Epithelial cell of proximal tubule (primary cell): ENCODE measurements at regions not wholly inside any gene's neighbourhood (a gene's known extent, or its start where the extent isn't known, plus 50 kb on each side); places are given as distances from the start of the nearest gene placed in this dataset.

ENCODE experiments used
- DNase-seq: peaks from one replicate; pipeline ENCODE4 v3.0.0-alpha.2; 2011; ENCODE audit warnings: low read depth
- H3K4me3 ChIP-seq: 2 replicates; pipeline ENCODE4 v1.5.1; 2011; ENCODE audit warnings: low read depth, mild to moderate bottlenecking, low read length
- TF ChIP-seq, protein P1 (sequence below): conservative IDR thresholded peaks from 2 replicates; pipeline ENCODE4 v1.5.1; 2012; ENCODE audit warnings: low read depth, mild to moderate bottlenecking, low read length

GRCh38 chr18:61957801-61958516 lies 65.2 kb upstream of the RNF152 start:
- TF ChIP-seq, protein P1, sequence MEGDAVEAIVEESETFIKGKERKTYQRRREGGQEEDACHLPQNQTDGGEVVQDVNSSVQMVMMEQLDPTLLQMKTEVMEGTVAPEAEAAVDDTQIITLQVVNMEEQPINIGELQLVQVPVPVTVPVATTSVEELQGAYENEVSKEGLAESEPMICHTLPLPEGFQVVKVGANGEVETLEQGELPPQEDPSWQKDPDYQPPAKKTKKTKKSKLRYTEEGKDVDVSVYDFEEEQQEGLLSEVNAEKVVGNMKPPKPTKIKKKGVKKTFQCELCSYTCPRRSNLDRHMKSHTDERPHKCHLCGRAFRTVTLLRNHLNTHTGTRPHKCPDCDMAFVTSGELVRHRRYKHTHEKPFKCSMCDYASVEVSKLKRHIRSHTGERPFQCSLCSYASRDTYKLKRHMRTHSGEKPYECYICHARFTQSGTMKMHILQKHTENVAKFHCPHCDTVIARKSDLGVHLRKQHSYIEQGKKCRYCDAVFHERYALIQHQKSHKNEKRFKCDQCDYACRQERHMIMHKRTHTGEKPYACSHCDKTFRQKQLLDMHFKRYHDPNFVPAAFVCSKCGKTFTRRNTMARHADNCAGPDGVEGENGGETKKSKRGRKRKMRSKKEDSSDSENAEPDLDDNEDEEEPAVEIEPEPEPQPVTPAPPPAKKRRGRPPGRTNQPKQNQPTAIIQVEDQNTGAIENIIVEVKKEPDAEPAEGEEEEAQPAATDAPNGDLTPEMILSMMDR = peak; percentile 14
- H3K4me3 ChIP-seq = no peak overlapping the region
- DNase-seq = no peak

DNA sequence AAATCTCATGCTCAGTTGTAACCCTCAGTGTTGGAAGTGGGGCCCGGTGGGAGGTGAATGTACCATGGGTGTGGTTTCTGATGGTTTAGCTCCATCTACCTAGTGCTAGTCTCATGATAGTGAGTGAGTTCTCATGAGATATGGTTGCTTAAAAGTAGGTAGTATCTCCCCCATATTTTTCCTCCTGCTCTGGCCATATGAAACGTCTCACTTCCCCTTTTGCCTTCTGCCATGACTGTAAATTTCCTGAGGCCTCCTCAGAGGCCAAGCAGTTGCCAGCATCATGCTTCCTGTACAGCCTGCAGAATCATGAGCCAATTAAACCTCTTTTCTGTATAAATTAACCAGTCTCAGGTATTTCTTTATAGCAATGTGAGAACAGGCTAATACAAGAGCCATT lies 62.8 kb upstream of the RNF152 start:
- DNase-seq = no peak
- H3K4me3 ChIP-seq = no peak overlapping the region
- TF ChIP-seq, protein P1 = no peak

DNA sequence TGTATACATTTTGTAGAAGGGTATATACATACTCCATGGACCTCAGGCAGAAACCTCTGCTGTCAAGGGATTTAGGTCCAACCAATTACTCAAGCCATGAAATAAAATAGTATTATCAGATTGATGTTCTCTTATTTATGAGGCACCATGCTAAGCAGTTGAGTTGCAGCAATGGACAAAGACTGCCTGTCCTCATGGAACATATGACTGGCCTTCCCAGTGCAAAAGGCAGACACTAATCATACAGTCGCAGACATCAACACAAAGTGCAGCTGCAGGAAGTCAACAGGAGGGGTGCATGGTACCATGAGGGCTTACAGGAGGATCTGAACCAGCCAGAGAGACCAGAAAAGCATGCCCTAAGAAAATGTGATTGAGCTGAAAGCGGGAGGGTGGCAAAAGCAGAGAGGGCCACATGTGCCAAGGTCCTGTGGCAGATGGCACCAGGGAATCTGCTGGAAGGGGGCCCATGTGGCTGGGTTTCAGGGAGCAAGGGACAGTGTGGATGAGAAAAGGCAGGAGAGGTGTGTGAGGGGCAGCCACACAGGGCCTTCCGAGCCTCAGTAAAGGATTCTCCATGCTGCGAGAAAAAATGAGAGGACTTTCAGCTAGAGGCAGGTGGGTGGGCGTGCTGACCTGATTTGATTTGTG lies 61.4 kb upstream of the RNF152 start:
- no peak overlapping the region for H3K4me3 ChIP-seq
- no peak for DNase-seq
- TF ChIP-seq, protein P1 = no peak

DNA sequence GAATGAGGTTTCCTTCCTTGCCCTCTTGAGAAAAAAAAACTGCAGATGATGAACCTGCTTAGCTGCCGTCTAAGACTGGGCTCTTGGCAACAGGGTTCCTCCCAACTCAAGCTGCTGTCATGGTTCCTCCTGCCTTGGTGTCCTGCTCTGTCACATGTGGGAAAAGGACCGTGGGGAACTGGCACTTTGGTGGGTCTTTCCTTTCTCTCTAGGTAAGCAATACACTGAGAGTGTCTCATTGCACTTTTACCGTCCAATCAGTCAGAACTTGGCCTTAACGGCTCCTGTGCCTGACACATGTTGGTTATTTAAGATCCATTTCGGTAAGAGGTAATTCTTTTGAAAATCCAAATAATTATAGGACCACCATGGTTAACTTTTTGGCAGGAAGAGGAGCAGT lies 60.8 kb upstream of the RNF152 start:
- TF ChIP-seq, protein P1 = no peak
- DNase-seq = no peak
- no peak overlapping the region for H3K4me3 ChIP-seq

- DNase-seq = no peak
- TF ChIP-seq, protein P1 = no peak
- no peak overlapping the region for H3K4me3 ChIP-seq
These were observed 60.4 kb upstream of the RNF152 start for GRCh38 chr18:61953161-61953560.

DNA sequence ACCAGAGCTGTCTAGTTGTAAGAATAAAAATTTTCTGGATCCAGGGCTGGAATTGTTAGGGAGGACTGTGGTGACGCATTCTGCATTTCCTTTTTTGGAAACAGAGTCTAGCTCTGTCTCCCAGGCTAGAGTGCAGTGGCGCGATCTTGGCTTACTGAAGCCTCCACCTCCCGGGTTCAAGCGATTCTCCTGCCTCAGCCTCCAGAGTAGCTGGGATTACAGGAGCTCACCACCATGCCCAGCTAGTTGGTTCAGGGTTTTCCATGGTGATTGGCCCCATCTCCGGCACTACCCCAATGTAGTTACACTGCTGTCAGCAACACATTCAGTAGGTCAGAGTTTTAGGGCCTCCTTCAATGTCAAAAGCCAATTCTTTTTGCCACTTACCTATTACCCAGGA lies 58.6 kb upstream of the RNF152 start:
- TF ChIP-seq, protein P1 = no peak
- no peak overlapping the region for H3K4me3 ChIP-seq
- DNase-seq = no peak

GRCh38 chr18:61950371-61950770 lies 57.6 kb upstream of the RNF152 start:
- H3K4me3 ChIP-seq = no peak overlapping the region
- no peak for DNase-seq
- TF ChIP-seq, protein P1 = no peak
